ENCODE measurements at regions not wholly inside any gene's neighbourhood (a gene's known extent, or its start where the extent isn't known, plus 50 kb on each side); places are given as distances from the start of the nearest gene placed in this dataset.

- TF ChIP-seq CTCF (IDR thresholded peaks at IDR 0.05): no peak
- TF ChIP-seq POLR2A (IDR thresholded peaks at IDR 0.05): no peak
- TF ChIP-seq EP300 (IDR thresholded peaks at IDR 0.05): no peak
Observed at GRCh38 chr17:33398386-33398785, 105.3 kb upstream of the ASIC2 start.
